ENCODE measurements at regions not wholly inside any gene's neighbourhood (a gene's known extent, or its start where the extent isn't known, plus 50 kb on each side); places are given as distances from the start of the nearest gene placed in this dataset.

GRCh38 chr2:120551522-120551921 is 184.1 kb upstream of the GLI2 start:
- Histone ChIP-seq H4K8ac (replicated peaks; ENCODE audit: insufficient read length, low read depth, low read length) (no peak overlapping the region), H3K27ac (ENCODE audit: insufficient read length, low read depth, low read length) (no peak overlapping the region), H3K79me1 (ENCODE audit: insufficient read depth, low read depth, low read length, poor library complexity, severe bottlenecking) (no peaks in the 10 kb centered on the region), H4K5ac (ENCODE audit: insufficient read length, low read depth, low read length) (no peak overlapping the region), H2AFZ (ENCODE audit: low read length) (no peak overlapping the region), H3K14ac (ENCODE audit: insufficient read depth, low read length) (no peak overlapping the region), H2BK20ac (ENCODE audit: low read depth, low read length, poor library complexity, severe bottlenecking) (no peak overlapping the region), H3K27me3 (ENCODE audit: insufficient read depth, low read length) (peaks cover 2% of the 10 kb centered on the region; the same call in 1 of the 2 replicates), H3K23ac (ENCODE audit: insufficient read length, low read depth, low read length) (no peak overlapping the region), H2BK12ac (ENCODE audit: insufficient read length, low read depth, low read length) (no peak overlapping the region), H4K20me1 (ENCODE audit: control insufficient read depth, insufficient read depth, insufficient read length) (no peaks in the 10 kb centered on the region), H3K9me3 (ENCODE audit: control insufficient read depth, low read depth, low read length) (no peaks in the 10 kb centered on the region), H3K4me1 (ENCODE audit: insufficient read depth, low read length) (no peaks in the 10 kb centered on the region), H3T11ph (ENCODE audit: low read length) (no peak overlapping the region), H2BK15ac (ENCODE audit: low read depth, low read length) (no peak overlapping the region), H3K23me2 (ENCODE audit: insufficient read length, low read depth, low read length, poor library complexity, severe bottlenecking) (peaks cover 3% of the 10 kb centered on the region), H3K18ac (ENCODE audit: insufficient read length, low read depth, low read length) (no peak overlapping the region), H3K79me2 (ENCODE audit: insufficient read depth, low read length) (no peaks in the 10 kb centered on the region), H3K9ac (ENCODE audit: extremely low read depth, insufficient read length, low read length) (no peak overlapping the region), H3K56ac (ENCODE audit: insufficient read length, low read depth, low read length) (no peak overlapping the region), H2BK5ac (ENCODE audit: insufficient read length, low read length) (no peak overlapping the region), H2BK120ac (ENCODE audit: low read depth, low read length, poor library complexity, severe bottlenecking) (no peak overlapping the region), H4K91ac (ENCODE audit: insufficient read length, low read depth, low read length) (no peak overlapping the region), H3K4me2 (ENCODE audit: insufficient read depth, insufficient read length, low read length) (no peak overlapping the region), H2AK5ac (ENCODE audit: insufficient read length, low read length) (no peak overlapping the region), H3K4ac (ENCODE audit: low read depth, low read length) (no peak overlapping the region)
- WGBS (ENCODE audit: extremely low coverage, insufficient read length, low lambda C conversion rate): no CpG with 5 or more reads among the region's 3 CpGs
- Mint-ChIP-seq H3K4me1 (peaks cover 4 to 8% of the 10 kb centered on the region in 2 experiments), H3K9me3 (no peaks in the 10 kb centered on the region; a peak in 1 of 5 replicates), H3K36me3 (ENCODE audit: insufficient read depth in 1 of 3, low read depth in 3 of 3) (no peaks in the 10 kb centered on the region), H3K27ac (no peak overlapping the region), H3K27me3 (ENCODE audit: low read depth) (peaks cover 92% of the 10 kb centered on the region), H3K4me3 (no peak overlapping the region)
- TF ChIP-seq CTCF (conservative IDR thresholded peaks at IDR 0.05): no peak
- no peak for DNase-seq

Measured in H9 (cell line).